ENCODE measurements at regions not wholly inside any gene's neighbourhood (a gene's known extent, or its start where the extent isn't known, plus 50 kb on each side); places are given as distances from the start of the nearest gene placed in this dataset.

DNA sequence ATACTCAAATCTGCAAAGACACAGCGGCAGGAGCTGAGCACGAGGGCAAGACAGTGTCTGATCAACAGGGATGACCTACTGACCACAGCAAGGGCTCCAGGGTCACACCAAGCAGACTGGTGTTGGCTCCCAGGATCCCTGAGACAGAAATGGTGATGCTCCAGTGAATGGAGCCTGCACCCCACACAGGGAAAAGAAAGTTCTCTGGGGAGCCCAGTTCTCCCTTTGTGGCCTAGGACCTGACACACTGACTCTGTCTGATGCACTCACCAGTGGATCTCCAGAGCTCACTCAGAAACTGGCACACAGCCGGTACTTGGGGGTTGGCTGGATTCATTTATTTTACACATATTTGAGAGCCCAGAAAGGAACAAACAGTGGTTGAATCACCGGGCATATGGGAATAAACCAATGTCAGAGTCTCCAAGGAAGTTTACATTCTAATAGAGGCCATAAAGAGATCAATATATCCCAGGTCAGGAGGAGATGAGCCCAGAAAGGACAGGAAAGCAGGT, 215.6 kb upstream of the ARL4C start:
- TF ChIP-seq, protein P1, sequence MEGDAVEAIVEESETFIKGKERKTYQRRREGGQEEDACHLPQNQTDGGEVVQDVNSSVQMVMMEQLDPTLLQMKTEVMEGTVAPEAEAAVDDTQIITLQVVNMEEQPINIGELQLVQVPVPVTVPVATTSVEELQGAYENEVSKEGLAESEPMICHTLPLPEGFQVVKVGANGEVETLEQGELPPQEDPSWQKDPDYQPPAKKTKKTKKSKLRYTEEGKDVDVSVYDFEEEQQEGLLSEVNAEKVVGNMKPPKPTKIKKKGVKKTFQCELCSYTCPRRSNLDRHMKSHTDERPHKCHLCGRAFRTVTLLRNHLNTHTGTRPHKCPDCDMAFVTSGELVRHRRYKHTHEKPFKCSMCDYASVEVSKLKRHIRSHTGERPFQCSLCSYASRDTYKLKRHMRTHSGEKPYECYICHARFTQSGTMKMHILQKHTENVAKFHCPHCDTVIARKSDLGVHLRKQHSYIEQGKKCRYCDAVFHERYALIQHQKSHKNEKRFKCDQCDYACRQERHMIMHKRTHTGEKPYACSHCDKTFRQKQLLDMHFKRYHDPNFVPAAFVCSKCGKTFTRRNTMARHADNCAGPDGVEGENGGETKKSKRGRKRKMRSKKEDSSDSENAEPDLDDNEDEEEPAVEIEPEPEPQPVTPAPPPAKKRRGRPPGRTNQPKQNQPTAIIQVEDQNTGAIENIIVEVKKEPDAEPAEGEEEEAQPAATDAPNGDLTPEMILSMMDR (IDR thresholded peaks at IDR 0.05) = no peak
- no peak for TF ChIP-seq POLR2A (IDR thresholded peaks at IDR 0.05)
